Upper lobe of left lung (tissue), 4 donors: ENCODE measurements at regions not wholly inside any gene's neighbourhood (a gene's known extent, or its start where the extent isn't known, plus 50 kb on each side); places are given as distances from the start of the nearest gene placed in this dataset.

ENCODE experiments used
- CTCF ChIP-seq, 6 experiments: fragments of 450-650 bp in 4 of 6; fragments of 200-600 bp in 2 of 6; sonication (generic) in 2 of 6; IDR thresholded peaks; one replicate each; pipeline ENCODE4 v1.5.1; 2016 to 2019; ENCODE audit warnings: antibody characterized with exemption in 6 of 6
- POLR2A ChIP-seq, 4 donors: fragments of 450-650 bp; IDR thresholded peaks; one replicate each; pipeline ENCODE4 v1.5.1; 2016 to 2017; ENCODE audit warnings: antibody characterized with exemption in 4 of 4, mild to moderate bottlenecking in 2 of 4
- POLR2AphosphoS5 ChIP-seq, 2 donors: sonication (generic); formaldehyde crosslinking; IDR thresholded peaks; one replicate each; pipeline ENCODE4 v1.5.1; 2017; ENCODE audit warnings: antibody characterized with exemption in 2 of 2

- TF ChIP-seq CTCF (IDR thresholded peaks at IDR 0.05) (no peak), POLR2AphosphoS5 (IDR thresholded peaks at IDR 0.05) (no peak), POLR2A (IDR thresholded peaks at IDR 0.05) (no peak)
Observed at GRCh38 chr1:94727846-94728715, 92.1 kb upstream of the SLC44A3 start.
